GM21723 (cell line): ENCODE measurements at regions not wholly inside any gene's neighbourhood (a gene's known extent, or its start where the extent isn't known, plus 50 kb on each side); places are given as distances from the start of the nearest gene placed in this dataset.

Source experiments
- ATAC-seq: cut with Tn5 transposase; IDR thresholded peaks from one replicate; pipeline ENCODE4 v1.9.1; 2021; ENCODE audit warnings: mild to moderate bottlenecking, moderate library complexity; ENCODE audit not compliant: unreplicated experiment

GRCh38 chr3:5270666-5271371 is 83.3 kb downstream of the EDEM1 start:
- ATAC-seq: no peak

GRCh38 chr3:5271372-5271683 is 83.8 kb downstream of the EDEM1 start:
- ATAC-seq: no peak

- no peak for ATAC-seq
Observed at GRCh38 chr3:5272387-5272786, 84.9 kb downstream of the EDEM1 start.

GRCh38 chr3:5274091-5274490 is 86.6 kb downstream of the EDEM1 start:
- ATAC-seq: no peak

- ATAC-seq: no peak
Observed at GRCh38 chr3:5275529-5275928, 88.0 kb downstream of the EDEM1 start.

- no peak for ATAC-seq
Observed at GRCh38 chr3:5276934-5277333, 89.4 kb downstream of the EDEM1 start.

GRCh38 chr3:5277612-5278236 is 90.2 kb downstream of the EDEM1 start:
- ATAC-seq: no peak

- ATAC-seq: no peak
Observed at GRCh38 chr3:5278666-5279065, 91.2 kb downstream of the EDEM1 start.

- no peak for ATAC-seq
Observed at GRCh38 chr3:5282703-5283102, 95.2 kb downstream of the EDEM1 start.

- ATAC-seq: no peak
Observed at GRCh38 chr3:5285439-5285838, 97.9 kb downstream of the EDEM1 start.

- ATAC-seq: no peak
Observed at GRCh38 chr3:5290915-5291314, 103.4 kb downstream of the EDEM1 start.

- ATAC-seq: no peak
Observed at GRCh38 chr3:5292512-5292911, 105.0 kb downstream of the EDEM1 start.

GRCh38 chr3:5293207-5293606 is 105.7 kb downstream of the EDEM1 start:
- no peak for ATAC-seq

- no peak for ATAC-seq
Observed at GRCh38 chr3:5294356-5294755, 106.8 kb downstream of the EDEM1 start.

- no peak for ATAC-seq
Observed at GRCh38 chr3:5295191-5295690, 107.7 kb downstream of the EDEM1 start.

GRCh38 chr3:5296362-5296761 is 108.9 kb downstream of the EDEM1 start:
- ATAC-seq: no peak

GRCh38 chr3:5297895-5298294 is 110.4 kb downstream of the EDEM1 start:
- ATAC-seq: peak; percentile 28

- ATAC-seq: peak; percentile 99
Observed at GRCh38 chr3:5298453-5298852, 110.9 kb downstream of the EDEM1 start.

- ATAC-seq: no peak
Observed at GRCh38 chr3:5299161-5299560, 111.7 kb downstream of the EDEM1 start.

GRCh38 chr3:5300638-5301037 is 113.1 kb downstream of the EDEM1 start:
- no peak for ATAC-seq

GRCh38 chr3:5301651-5302297 is 114.3 kb downstream of the EDEM1 start:
- no peak for ATAC-seq

GRCh38 chr3:5302661-5303060 is 115.2 kb downstream of the EDEM1 start:
- no peak for ATAC-seq
